BLaER1 (cell line): ENCODE measurements at regions not wholly inside any gene's neighbourhood (a gene's known extent, or its start where the extent isn't known, plus 50 kb on each side); places are given as distances from the start of the nearest gene placed in this dataset.
"Not testable (repeated sequence)": the region's sequence is repeated elsewhere in the genome, so short reads cannot be mapped to it uniquely, and the experiment has no call there.

Experiments
- H3K27ac ChIP-seq: shearing (Covaris generic); formaldehyde crosslinking; 2 replicates; pipeline ENCODE4 v1.8.1; 2022
- H3K27me3 ChIP-seq: shearing (Covaris generic); formaldehyde crosslinking; 2 replicates; pipeline ENCODE4 v1.8.1; 2022
- H3K36me3 ChIP-seq: shearing (Covaris generic); formaldehyde crosslinking; 2 replicates; pipeline ENCODE4 v1.8.1; 2022
- H3K4me1 ChIP-seq: shearing (Covaris generic); formaldehyde crosslinking; 2 replicates; pipeline ENCODE4 v1.8.1; 2022
- H3K4me2 ChIP-seq: shearing (Covaris generic); formaldehyde crosslinking; 2 replicates; pipeline ENCODE4 v1.8.1; 2022
- H3K4me3 ChIP-seq: shearing (Covaris generic); formaldehyde crosslinking; 2 replicates; pipeline ENCODE4 v1.8.1; 2022
- H3K9ac ChIP-seq: shearing (Covaris generic); formaldehyde crosslinking; 2 replicates; pipeline ENCODE4 v1.8.1; 2022
- H3K9me3 ChIP-seq: shearing (Covaris generic); formaldehyde crosslinking; 2 replicates; pipeline ENCODE4 v1.8.1; 2022
- H4K20me1 ChIP-seq: shearing (Covaris generic); formaldehyde crosslinking; 2 replicates; pipeline ENCODE4 v1.8.1; 2022
- Cebpa-rat ChIP-seq: shearing (Covaris generic); IDR thresholded peaks from 2 replicates; pipeline ENCODE4 v1.8.1; 2022

DNA sequence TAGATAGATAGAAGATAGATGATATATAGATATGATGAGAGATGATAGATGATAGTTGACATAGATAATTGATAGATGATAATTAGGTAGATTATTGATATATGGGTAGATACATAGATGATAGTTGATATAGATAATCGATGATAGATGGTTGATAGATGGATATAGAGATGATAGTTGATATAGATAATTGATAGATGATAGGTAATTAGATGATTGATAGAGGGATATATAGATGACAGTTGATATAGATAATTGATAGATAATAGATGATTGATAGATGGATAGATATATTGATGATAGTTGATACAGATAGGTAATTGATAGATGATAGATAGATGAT is 72.3 kb downstream of the PRR15 start:
- no peak overlapping the region for H3K9ac ChIP-seq
- H3K9me3 ChIP-seq: no peaks in the 10 kb centered on the region
- no peak for TF ChIP-seq Cebpa-rat
- no peaks in the 10 kb centered on the region for H3K27me3 ChIP-seq
- H3K4me2 ChIP-seq: no peak overlapping the region
- no peak overlapping the region for H3K27ac ChIP-seq
- H3K4me1 ChIP-seq: peaks cover 2% of the 10 kb centered on the region
- no peaks in the 10 kb centered on the region for H4K20me1 ChIP-seq
- no peak overlapping the region for H3K4me3 ChIP-seq
- no peaks in the 10 kb centered on the region for H3K36me3 ChIP-seq

DNA sequence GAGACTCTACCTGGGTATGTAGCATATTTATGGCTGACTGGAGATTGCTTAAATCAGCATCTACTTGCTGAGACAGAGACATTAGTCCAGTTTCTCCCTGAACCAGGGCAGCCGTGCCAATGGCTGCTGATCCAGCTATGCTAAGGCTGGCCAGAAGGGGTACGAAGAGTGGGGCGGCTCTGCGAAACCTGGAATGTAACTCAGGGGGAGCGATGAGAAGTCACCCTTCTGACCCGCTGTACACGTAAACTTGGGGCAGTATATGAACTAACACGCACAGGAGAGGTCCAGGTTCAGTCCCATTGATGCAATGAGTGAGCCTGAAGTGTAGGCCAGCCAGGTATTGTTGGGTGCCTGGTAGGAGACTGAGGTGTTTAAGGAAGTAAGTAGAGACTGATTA is 73.7 kb downstream of the PRR15 start:
- no peak overlapping the region for H3K4me2 ChIP-seq
- no peaks in the 10 kb centered on the region for H3K9me3 ChIP-seq
- no peak overlapping the region for H3K27ac ChIP-seq
- H4K20me1 ChIP-seq: no peaks in the 10 kb centered on the region
- no peak overlapping the region for H3K9ac ChIP-seq
- no peaks in the 10 kb centered on the region for H3K27me3 ChIP-seq
- no peaks in the 10 kb centered on the region for H3K36me3 ChIP-seq
- no peak for TF ChIP-seq Cebpa-rat
- H3K4me1 ChIP-seq: peaks cover 9% of the 10 kb centered on the region
- H3K4me3 ChIP-seq: no peak overlapping the region

DNA sequence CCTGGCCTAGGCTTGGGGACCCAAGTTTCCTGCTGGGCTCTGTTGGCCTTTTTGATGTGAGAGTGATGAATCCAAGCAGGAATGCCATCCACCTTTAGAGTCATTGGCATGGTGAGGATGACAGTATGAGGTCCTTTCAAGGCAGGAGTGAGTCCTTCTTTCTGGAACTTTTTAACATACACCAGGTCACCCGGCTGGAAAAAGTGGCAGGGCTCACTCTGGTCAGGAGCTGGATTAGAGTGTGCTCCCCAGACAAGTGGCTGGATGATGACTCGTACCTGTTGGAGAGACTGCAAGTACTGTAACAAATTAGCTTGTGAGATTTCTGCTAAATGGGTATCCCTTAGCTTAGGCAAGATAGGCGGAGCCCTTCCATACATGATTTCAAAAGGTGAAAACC is 75.2 kb downstream of the PRR15 start:
- not testable (repeated sequence) for H3K4me3 ChIP-seq, H3K27ac ChIP-seq, H3K4me1 ChIP-seq, H4K20me1 ChIP-seq, H3K9me3 ChIP-seq, H3K36me3 ChIP-seq, H3K27me3 ChIP-seq, H3K4me2 ChIP-seq, H3K9ac ChIP-seq

DNA sequence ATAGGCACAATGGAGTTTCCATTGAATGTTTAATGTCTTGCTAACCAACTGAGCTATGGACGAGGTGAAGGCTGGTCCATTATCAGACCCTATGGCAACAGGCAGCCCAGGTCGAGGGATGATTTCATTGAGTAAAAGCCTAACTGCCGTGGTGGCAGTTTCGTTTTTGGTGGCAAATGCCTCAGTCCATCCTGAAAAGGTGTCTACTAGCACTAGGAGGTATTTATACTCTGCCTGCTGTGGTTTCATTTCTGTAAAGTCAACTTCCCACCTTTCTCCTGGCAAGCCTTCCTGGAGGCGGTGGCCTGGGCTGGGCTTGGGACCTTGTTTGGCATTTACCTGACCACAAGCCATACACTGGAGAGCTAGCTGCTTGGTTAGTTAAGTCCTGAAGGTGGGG is 75.8 kb downstream of the PRR15 start:
- Histone ChIP-seq H3K9me3 (no peaks in the 10 kb centered on the region), H3K27me3 (no peaks in the 10 kb centered on the region), H3K36me3 (no peaks in the 10 kb centered on the region), H3K4me1 (peaks cover 9% of the 10 kb centered on the region), H3K27ac (no peak overlapping the region), H3K4me3 (no peak overlapping the region), H3K4me2 (no peak overlapping the region), H4K20me1 (no peaks in the 10 kb centered on the region), H3K9ac (no peak overlapping the region)
- no peak for TF ChIP-seq Cebpa-rat

DNA sequence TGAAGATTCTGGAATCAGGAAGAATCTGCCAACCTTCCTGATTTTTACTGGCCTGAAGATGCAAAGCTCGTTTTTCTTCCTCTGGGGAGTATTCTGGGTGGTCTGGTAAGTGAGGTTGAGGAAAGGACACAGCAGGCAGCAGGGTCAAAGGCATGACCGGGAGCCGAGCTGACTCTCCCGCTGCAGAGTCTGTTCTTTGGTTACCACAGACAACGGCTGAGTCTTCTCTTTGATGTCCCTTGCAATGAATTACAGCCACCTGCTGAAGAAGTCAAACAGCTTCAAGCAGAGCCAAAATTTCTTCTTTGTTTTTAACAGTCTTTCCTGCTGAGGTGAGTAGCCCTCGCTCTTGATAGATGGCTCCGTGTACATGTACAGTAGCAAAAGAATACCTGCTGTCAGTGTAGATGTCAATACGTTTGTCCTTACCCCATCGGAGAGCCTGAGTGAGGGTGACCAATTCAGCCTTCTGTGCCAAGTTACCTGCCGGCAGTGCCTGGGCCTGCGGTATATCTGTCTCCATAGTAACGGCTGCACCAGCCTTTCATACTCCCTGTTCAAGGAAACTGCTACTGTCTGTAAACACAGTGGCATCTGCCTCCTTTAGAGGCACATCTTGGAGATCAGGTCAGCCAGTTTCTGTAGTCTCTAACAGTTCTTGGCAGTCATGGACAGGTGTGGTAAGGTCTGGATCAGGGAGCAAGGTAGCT is 76.4 kb downstream of the PRR15 start:
- H3K4me2 ChIP-seq: no peak overlapping the region
- H3K36me3 ChIP-seq: no peaks in the 10 kb centered on the region
- no peaks in the 10 kb centered on the region for H3K9me3 ChIP-seq
- no peak for TF ChIP-seq Cebpa-rat
- H3K27ac ChIP-seq: no peak overlapping the region
- peaks cover 9% of the 10 kb centered on the region for H3K4me1 ChIP-seq
- H4K20me1 ChIP-seq: no peaks in the 10 kb centered on the region
- no peak overlapping the region for H3K9ac ChIP-seq
- H3K27me3 ChIP-seq: no peaks in the 10 kb centered on the region
- H3K4me3 ChIP-seq: no peak overlapping the region

DNA sequence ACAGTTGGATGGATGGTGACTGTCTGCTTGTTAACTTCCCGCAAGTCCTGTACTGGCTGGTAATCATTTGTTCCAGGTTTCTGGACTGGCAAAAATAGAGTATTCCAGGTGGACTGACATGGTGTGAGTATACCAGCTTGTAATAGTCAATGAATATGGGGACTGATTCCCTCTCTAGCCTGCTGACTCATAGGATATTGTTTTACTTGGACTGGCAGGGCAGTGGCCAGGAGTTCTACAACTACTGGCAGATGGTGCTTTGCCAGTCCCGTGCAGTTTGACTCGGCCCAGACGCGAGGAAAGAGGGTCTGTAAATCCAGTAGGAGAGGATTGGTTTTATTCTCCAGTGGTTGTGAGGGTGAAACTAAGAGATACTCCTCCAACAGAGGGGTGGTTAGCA is 78.0 kb downstream of the PRR15 start:
- Histone ChIP-seq H3K4me3 (no peak overlapping the region), H3K4me1 (peaks cover 9% of the 10 kb centered on the region), H3K27ac (no peak overlapping the region), H3K36me3 (no peaks in the 10 kb centered on the region), H4K20me1 (no peaks in the 10 kb centered on the region), H3K9me3 (no peaks in the 10 kb centered on the region), H3K9ac (no peak overlapping the region), H3K4me2 (0 out of 2 replicates have a peak overlapping the region, but pooled peaks have one; percentile 14), H3K27me3 (no peaks in the 10 kb centered on the region)
- no peak for TF ChIP-seq Cebpa-rat

DNA sequence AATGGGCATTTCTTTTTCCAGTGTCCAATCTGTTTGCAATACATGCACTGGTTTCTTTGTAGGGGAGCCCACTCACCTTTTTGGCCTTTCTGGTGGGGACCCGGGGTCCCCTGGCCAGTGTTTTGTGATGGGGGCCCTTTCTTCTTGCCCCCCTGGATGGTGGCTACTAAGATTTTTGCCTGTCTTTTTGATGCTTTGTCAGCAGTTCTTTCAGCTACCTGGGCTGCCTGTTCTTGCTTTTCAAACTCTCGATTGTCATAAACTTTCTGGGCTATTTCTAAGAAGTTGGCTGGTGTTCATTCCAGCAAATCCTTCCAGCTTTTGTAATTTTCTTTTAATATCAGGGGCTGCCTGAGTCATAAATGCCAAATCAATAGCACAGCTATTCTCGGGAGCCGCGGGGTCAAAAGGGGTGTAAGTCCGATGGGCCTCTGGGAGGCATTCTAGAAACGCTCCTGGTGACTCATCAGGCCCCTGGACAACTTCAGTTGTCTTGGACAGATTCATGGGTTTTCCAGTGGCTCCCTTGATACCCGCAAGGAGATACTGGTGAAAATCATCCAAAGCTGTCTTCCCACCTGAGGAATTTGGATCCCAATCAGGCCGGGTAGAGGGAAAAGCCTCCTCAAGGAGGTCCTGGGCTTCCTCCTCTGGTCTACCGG is 79.0 kb downstream of the PRR15 start:
- H3K9me3 ChIP-seq: no peaks in the 10 kb centered on the region
- H4K20me1 ChIP-seq: no peaks in the 10 kb centered on the region
- H3K27ac ChIP-seq: no peak overlapping the region
- no peak overlapping the region for H3K4me2 ChIP-seq
- no peak overlapping the region for H3K4me3 ChIP-seq
- TF ChIP-seq Cebpa-rat: no peak
- H3K4me1 ChIP-seq: peaks cover 9% of the 10 kb centered on the region
- H3K9ac ChIP-seq: no peak overlapping the region
- no peaks in the 10 kb centered on the region for H3K36me3 ChIP-seq
- H3K27me3 ChIP-seq: no peaks in the 10 kb centered on the region

DNA sequence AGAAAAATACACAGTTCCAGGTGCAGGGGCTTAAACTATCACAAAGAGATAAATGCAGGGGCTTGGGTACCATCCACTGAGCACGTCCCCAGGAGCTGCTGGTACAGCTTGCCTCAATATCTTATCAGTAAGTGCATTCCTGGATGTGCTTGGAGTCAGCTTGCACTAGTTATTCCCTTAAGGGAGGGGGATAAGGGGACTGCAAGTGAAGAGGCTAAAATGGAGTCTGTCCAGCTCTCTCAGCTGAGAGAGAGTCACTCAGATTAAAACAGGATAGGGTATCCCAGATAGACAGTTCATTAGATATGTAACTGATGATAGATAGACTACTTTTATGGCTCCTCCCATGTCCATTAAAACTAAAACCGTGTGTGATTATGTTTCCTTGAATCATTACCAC is 82.5 kb downstream of the PRR15 start:
- H3K4me1 ChIP-seq, H3K27ac ChIP-seq, H3K9ac ChIP-seq, H3K4me3 ChIP-seq, H3K27me3 ChIP-seq, H3K9me3 ChIP-seq, H3K4me2 ChIP-seq, H4K20me1 ChIP-seq: not testable (repeated sequence)
- peaks cover 14% of the 10 kb centered on the region; the same call in 1 of the 2 replicates for H3K36me3 ChIP-seq

DNA sequence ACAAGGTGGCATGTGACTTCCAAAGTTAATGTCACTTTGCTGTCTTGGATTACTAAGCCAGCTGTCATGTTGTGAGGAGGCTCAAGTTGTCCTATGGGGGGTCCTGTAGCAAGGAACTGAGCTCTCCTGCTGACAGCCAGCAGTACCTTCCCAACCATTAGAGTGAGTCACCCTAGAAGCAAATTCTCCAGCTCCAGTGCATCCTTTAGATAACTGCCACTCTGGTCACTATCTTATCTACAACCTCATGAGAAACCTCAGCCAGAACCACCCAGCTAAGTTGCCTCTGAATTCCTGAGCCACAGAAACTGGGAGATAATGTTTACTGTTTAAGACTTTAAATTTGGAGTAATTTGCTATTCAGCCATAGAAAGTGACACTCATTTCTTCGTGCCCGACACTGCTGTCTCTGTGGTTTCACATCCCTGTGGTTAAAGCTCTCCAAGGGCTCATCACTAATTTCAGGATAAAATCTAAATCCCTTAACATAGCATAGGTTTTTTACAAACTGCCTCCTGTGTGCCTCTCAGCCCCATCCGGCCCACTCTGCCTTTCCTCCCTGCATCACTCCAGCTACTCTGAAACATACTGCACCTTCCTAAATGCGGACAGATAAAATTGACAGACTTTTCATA is 83.5 kb downstream of the PRR15 start:
- H3K4me2 ChIP-seq: no peak overlapping the region
- H3K9ac ChIP-seq: no peak overlapping the region
- H3K27ac ChIP-seq: no peak overlapping the region
- H3K27me3 ChIP-seq: no peaks in the 10 kb centered on the region
- no peak overlapping the region for H3K4me3 ChIP-seq
- peaks cover 14% of the 10 kb centered on the region; the same call in 1 of the 2 replicates for H3K36me3 ChIP-seq
- H4K20me1 ChIP-seq: no peaks in the 10 kb centered on the region
- no peaks in the 10 kb centered on the region for H3K4me1 ChIP-seq
- TF ChIP-seq Cebpa-rat: no peak
- 0 out of 2 replicates have a peak, but pooled peaks cover 4% of the 10 kb centered on the region for H3K9me3 ChIP-seq

DNA sequence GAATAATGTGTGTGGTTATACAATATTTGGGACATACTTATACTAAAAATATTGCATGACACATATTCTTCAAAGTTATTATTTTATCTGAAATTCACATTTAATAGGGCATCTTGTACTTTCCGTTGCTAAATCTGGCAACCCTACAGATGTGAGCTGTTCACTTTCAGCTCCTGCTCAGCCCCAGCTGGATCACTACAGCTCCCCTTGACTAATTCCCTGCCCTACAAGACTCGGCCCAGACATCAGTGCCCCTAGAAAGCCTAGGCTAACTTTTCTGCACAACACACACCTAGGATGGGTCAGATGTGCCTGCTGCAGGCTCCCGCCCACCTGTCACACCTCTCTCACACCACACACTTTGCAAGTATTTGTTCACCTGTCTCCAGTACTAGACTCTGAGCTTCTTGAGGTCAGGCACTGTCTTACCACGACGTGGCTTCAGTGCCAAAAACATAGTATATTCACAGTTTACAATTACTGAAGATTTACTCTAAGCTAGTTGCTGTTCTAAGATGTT is 84.1 kb downstream of the PRR15 start:
- H3K36me3 ChIP-seq: peaks cover 14% of the 10 kb centered on the region; the same call in 1 of the 2 replicates
- not testable (repeated sequence) for H3K27me3 ChIP-seq, H3K4me1 ChIP-seq, H3K27ac ChIP-seq, H4K20me1 ChIP-seq, H3K4me3 ChIP-seq, H3K9ac ChIP-seq, H3K9me3 ChIP-seq, H3K4me2 ChIP-seq
